GM12878 (cell line): ENCODE measurements at regions not wholly inside any gene's neighbourhood (a gene's known extent, or its start where the extent isn't known, plus 50 kb on each side); places are given as distances from the start of the nearest gene placed in this dataset.

ENCODE experiments used
- ATAC-seq: fragments of 200-7000 bp; cut with Tn5 transposase; 3 replicates; pipeline ENCODE4 v1.9.1; 2020; ENCODE audit warnings: mild to moderate bottlenecking, moderate library complexity
- BruUV-seq: library from RNA; stranded (reverse); fragments of 400-500 nt; replicated peaks from 2 replicates; lab custom pipeline; 2021; lab: Mats Ljungman, UMichigan
- CTCF ChIA-PET: fragments of 300-600 bp; sonication (Branson Sonifier 250); formaldehyde crosslinking; extraction: SDS; loops from one replicate; lab custom pipeline; 2021; ENCODE audit warnings: inconsistent platforms; lab: Yijun Ruan, JAX
- POLR2A ChIA-PET: fragments of 350-600 bp; formaldehyde crosslinking; extraction: SDS; loops from one replicate; lab custom pipeline; 2021; ENCODE audit warnings: inconsistent platforms; lab: Charles Lee
- RAD21 ChIA-PET: fragments of 300-600 bp; sonication (Branson Sonifier 250); formaldehyde crosslinking; loops from one replicate; lab custom pipeline; 2023; ENCODE audit warnings: antibody characterized with exemption; ENCODE audit not compliant: unreplicated experiment; lab: Charles Lee
- SMC1A ChIA-PET: fragments of 300-600 bp; sonication (Branson Sonifier 250); formaldehyde crosslinking; loops from one replicate; lab custom pipeline; 2023; ENCODE audit not compliant: unreplicated experiment, uncharacterized antibody; lab: Charles Lee
- DNase-seq: peaks from one replicate; pipeline ENCODE4 v3.0.0-alpha.2; 2011; ENCODE audit warnings: low read depth, low spot score
- FAIRE-seq: peaks from 3 replicates; lab custom pipeline; 2011; peaks lifted over from hg19 to GRCh38; lab: Jason Lieb, UNC
- H2AFZ ChIP-seq: 2 replicates; pipeline ENCODE4 v1.6.0; 2011; ENCODE audit warnings: low read depth, low read length, control low read depth; ENCODE audit not compliant: control insufficient read depth
- H3K27ac ChIP-seq: 2 replicates; pipeline ENCODE4 v1.5.1; 2011; ENCODE audit warnings: control low read depth; ENCODE audit not compliant: control insufficient read depth, insufficient read depth
- H3K27me3 ChIP-seq, 2 experiments: replicated peaks in 1 of 2; 2 replicates each; pipeline versions ENCODE4 v1.6.0 to v1.6.1; 2011; ENCODE audit warnings: low read length in 1 of 2; ENCODE audit not compliant: control insufficient read depth in 2 of 2, insufficient read depth in 2 of 2
- H3K36me3 ChIP-seq, 2 experiments: 2 replicates each; pipeline ENCODE4 v1.5.1; 2011; ENCODE audit warnings: low read length in 1 of 2; ENCODE audit not compliant: control insufficient read depth in 2 of 2, insufficient read depth in 2 of 2
- H3K4me1 ChIP-seq: 2 replicates; pipeline ENCODE4 v1.6.1; 2011; ENCODE audit warnings: mild to moderate bottlenecking, low read length, moderate library complexity, mixed read lengths; ENCODE audit not compliant: control insufficient read depth, insufficient read depth
- H3K4me2 ChIP-seq: 2 replicates; pipeline ENCODE4 v1.6.0; 2011; ENCODE audit warnings: control low read depth; ENCODE audit not compliant: control insufficient read depth, insufficient read depth
- H3K4me3 ChIP-seq: fragments of 200-600 bp; sonication (generic); 2 replicates; pipeline ENCODE4 v1.5.1; 2016
- H3K79me2 ChIP-seq: 2 replicates; pipeline ENCODE4 v1.6.0; 2011; ENCODE audit warnings: low read length; ENCODE audit not compliant: control insufficient read depth, insufficient read depth
- H3K9ac ChIP-seq: 2 replicates; pipeline ENCODE4 v1.8.0; 2011; ENCODE audit warnings: low read length, control low read depth, mixed read lengths; ENCODE audit not compliant: control insufficient read depth, insufficient read depth
- H3K9me3 ChIP-seq: replicated peaks from 3 replicates; pipeline ENCODE4 v1.5.1; 2011; ENCODE audit warnings: mild to moderate bottlenecking, low read length; ENCODE audit not compliant: control insufficient read depth, insufficient read depth
- H4K20me1 ChIP-seq: 2 replicates; pipeline ENCODE4 v1.6.0; 2011; ENCODE audit not compliant: control insufficient read depth, insufficient read depth
- BHLHE40 ChIP-seq, 2 experiments: fragments of 450-650 bp in 1 of 2; IDR thresholded peaks; 2 replicates each; pipeline ENCODE4 v1.6.1; 2011 to 2017; ENCODE audit warnings: low read depth in 2 of 2, borderline replicate concordance in 1 of 2, improper control_type of control experiment in 1 of 2, low read length in 1 of 2, mild to moderate bottlenecking in 1 of 2
- CBX3 ChIP-seq: fragments of 200-600 bp; sonication (generic); IDR thresholded peaks from 2 replicates; pipeline ENCODE4 v1.6.1; 2016; ENCODE audit warnings: low read depth, borderline replicate concordance
- CREB1 ChIP-seq: IDR thresholded peaks from 2 replicates; pipeline ENCODE4 v1.6.1; 2012; ENCODE audit warnings: low read depth, mild to moderate bottlenecking, inconsistent platforms
- CREM ChIP-seq: IDR thresholded peaks from 2 replicates; pipeline ENCODE4 v1.6.1; 2014; ENCODE audit warnings: antibody characterized with exemption, low read depth
- EED ChIP-seq: sonication (generic); IDR thresholded peaks from 2 replicates; pipeline ENCODE4 v1.6.1; 2016; ENCODE audit warnings: antibody characterized with exemption, low read depth
- GATAD2B ChIP-seq: fragments of 450-650 bp; conservative IDR thresholded peaks from 2 replicates; pipeline ENCODE4 v1.6.1; 2017; ENCODE audit warnings: low read depth, mild to moderate bottlenecking, moderate library complexity
- HCFC1 ChIP-seq: fragments of 150-350 bp; IDR thresholded peaks from 2 replicates; pipeline ENCODE4 v1.6.1; 2014; ENCODE audit warnings: low read length
- JUNB ChIP-seq: IDR thresholded peaks from 2 replicates; pipeline ENCODE4 v1.6.1; 2016; ENCODE audit warnings: antibody characterized with exemption, mild to moderate bottlenecking
- KAT2A ChIP-seq: conservative IDR thresholded peaks from 2 replicates; pipeline ENCODE4 v1.6.1; 2011; ENCODE audit warnings: low read depth, low read length; ENCODE audit not compliant: control insufficient read depth
- MAX ChIP-seq: IDR thresholded peaks from 2 replicates; pipeline ENCODE4 v1.6.1; 2012; ENCODE audit warnings: low read depth, low read length, improper control_type of control experiment
- NFIC ChIP-seq: IDR thresholded peaks from 2 replicates; pipeline ENCODE4 v1.6.1; 2012; ENCODE audit warnings: low read depth, mild to moderate bottlenecking, inconsistent platforms, low read length, moderate library complexity
- PAX8 ChIP-seq: fragments of 450-650 bp; IDR thresholded peaks from 2 replicates; pipeline ENCODE4 v1.6.1; 2017; ENCODE audit warnings: mild to moderate bottlenecking, moderate library complexity
- RAD51 ChIP-seq: fragments of 450-650 bp; IDR thresholded peaks from 2 replicates; pipeline ENCODE4 v1.6.1; 2016; ENCODE audit warnings: moderate library complexity, mild to moderate bottlenecking, inconsistent platforms
- SIN3A ChIP-seq: IDR thresholded peaks from 2 replicates; pipeline ENCODE4 v1.6.1; 2012; ENCODE audit warnings: low read depth, low read length, improper control_type of control experiment
- SMAD5 ChIP-seq: IDR thresholded peaks from 2 replicates; pipeline ENCODE4 v1.6.1; 2016; ENCODE audit warnings: antibody characterized with exemption, low read depth
- SUPT20H ChIP-seq: IDR thresholded peaks from 2 replicates; pipeline ENCODE4 v1.6.1; 2011; ENCODE audit warnings: low read depth, mild to moderate bottlenecking, low read length, moderate library complexity, borderline replicate concordance; ENCODE audit not compliant: control insufficient read depth
- YY1 ChIP-seq: IDR thresholded peaks from 2 replicates; pipeline ENCODE4 v1.6.1; 2011; ENCODE audit warnings: low read depth, mild to moderate bottlenecking, low read length
- WGBS: methylation state at CpG from one replicate; pipeline ENCODE4 v1.1.6; 2016; ENCODE audit warnings: low lambda C conversion rate; ENCODE audit not compliant: insufficient replicate concordance, insufficient coverage; ENCODE audit errors: missing lambda C conversion rate; 5-methylcytosine and 5-hydroxymethylcytosine counted together
- in situ Hi-C: fragments of 300-500 bp; cut with MboI; formaldehyde crosslinking; loops from 9 replicates; pipeline ENCODE4 v1.14.3; 2018; ENCODE audit warnings: mixed read lengths
- intact Hi-C: fragments of 100-400 bp; cut with micrococcal nuclease; formaldehyde crosslinking; loops from one replicate; pipeline ENCODE4 v1.14.2; 2022; ENCODE audit not compliant: unreplicated experiment
- TF ChIP-seq, protein P1 (sequence below): IDR thresholded peaks from 2 replicates; pipeline ENCODE4 v1.6.1; 2011; ENCODE audit warnings: low read depth, low read length, improper control_type of control experiment, borderline replicate concordance

GRCh38 chr13:71017607-71018006, 849.4 kb downstream of the DACH1 start:
- Histone ChIP-seq H3K4me1 (no peaks in the 10 kb centered on the region), H3K79me2 (no peaks in the 10 kb centered on the region), H3K4me3 (no peak overlapping the region), H3K27me3 (no peaks in the 10 kb centered on the region), H3K9ac (no peak overlapping the region), H3K4me2 (no peak overlapping the region), H3K27ac (no peak overlapping the region), H3K36me3 (no peaks in the 10 kb centered on the region), H2AFZ (no peak overlapping the region), H3K9me3 (no peaks in the 10 kb centered on the region), H4K20me1 (no peaks in the 10 kb centered on the region)
- ATAC-seq (no peak), DNase-seq (no peak), FAIRE-seq (no peak)
- in situ Hi-C loops (no loop called here), intact Hi-C loops (no loop called here)
- ChIA-PET SMC1A (no interaction called here), RAD21 (interaction anchor here (0.9 kb wide), 1 partner anchor 57 kb away, joined by 3 read pairs; no protein-coding TSS in a partner anchor), POLR2A (no interaction called here), CTCF (interaction anchor here (1.5 kb wide), 1 partner anchor 57 kb away, joined by 4 read pairs; no protein-coding TSS in a partner anchor)
- WGBS, result 27% methylated on average over 1 of the region's 1 CpG
- no TSS peak for BruUV-seq
- TF ChIP-seq, protein P1, sequence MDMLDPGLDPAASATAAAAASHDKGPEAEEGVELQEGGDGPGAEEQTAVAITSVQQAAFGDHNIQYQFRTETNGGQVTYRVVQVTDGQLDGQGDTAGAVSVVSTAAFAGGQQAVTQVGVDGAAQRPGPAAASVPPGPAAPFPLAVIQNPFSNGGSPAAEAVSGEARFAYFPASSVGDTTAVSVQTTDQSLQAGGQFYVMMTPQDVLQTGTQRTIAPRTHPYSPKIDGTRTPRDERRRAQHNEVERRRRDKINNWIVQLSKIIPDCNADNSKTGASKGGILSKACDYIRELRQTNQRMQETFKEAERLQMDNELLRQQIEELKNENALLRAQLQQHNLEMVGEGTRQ, result no peak
- TF ChIP-seq SIN3A (no peak), CREM (no peak), JUNB (no peak), NFIC (no peak), BHLHE40 (IDR thresholded peaks at IDR 0.05; ENCODE audit: borderline replicate concordance in 1 of 2, low read depth in 2 of 2, low read length in 1 of 2) (no peak), YY1 (no peak), CREB1 (no peak), CBX3 (no peak), SUPT20H (no peak), MAX (no peak), GATAD2B (no peak), RAD51 (no peak), KAT2A (no peak), HCFC1 (no peak), EED (no peak), PAX8 (no peak), SMAD5 (no peak)
